ENCODE measurements at regions not wholly inside any gene's neighbourhood (a gene's known extent, or its start where the extent isn't known, plus 50 kb on each side); places are given as distances from the start of the nearest gene placed in this dataset.

DNA sequence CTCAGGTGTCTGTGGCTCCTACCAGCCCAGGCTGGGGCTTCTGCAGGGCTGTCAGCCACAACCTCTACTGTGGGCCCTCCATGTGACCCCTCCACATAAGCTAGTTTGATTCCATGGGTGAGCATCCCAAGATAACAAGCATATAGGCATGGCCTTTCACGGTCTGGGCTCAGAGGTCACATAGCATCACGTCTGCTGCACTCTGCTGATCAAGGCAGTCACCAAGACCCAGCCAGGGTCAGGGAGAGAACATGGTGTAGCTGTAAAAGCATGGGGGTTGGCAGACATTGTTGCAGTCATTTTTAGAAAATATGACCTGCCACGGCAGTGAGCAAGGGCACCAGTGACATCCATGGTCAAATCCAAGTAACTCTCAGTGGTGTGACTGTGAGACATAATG lies 698.8 kb downstream of the UQCRFS1 start:
- TF ChIP-seq MAZ (IDR thresholded peaks at IDR 0.05; ENCODE audit: borderline replicate concordance, low read depth, low read length) (no peak), POLR2A (IDR thresholded peaks at IDR 0.05; ENCODE audit: low read length) (no peak), CEBPB (IDR thresholded peaks at IDR 0.05) (no peak), CTCF (IDR thresholded peaks at IDR 0.05) (no peak), NFE2L2 (conservative IDR thresholded peaks at IDR 0.05; ENCODE audit: low read length) (no peak), REST (IDR thresholded peaks at IDR 0.05) (no peak), SMC3 (IDR thresholded peaks at IDR 0.05) (no peak), USF2 (IDR thresholded peaks at IDR 0.05) (no peak), PHF8 (IDR thresholded peaks at IDR 0.05; ENCODE audit: borderline replicate concordance, low read depth) (no peak)

Measured in A549 (cell line).